ENCODE measurements at regions not wholly inside any gene's neighbourhood (a gene's known extent, or its start where the extent isn't known, plus 50 kb on each side); places are given as distances from the start of the nearest gene placed in this dataset.

- no peak for DNase-seq (ENCODE audit: low read depth in 1 of 2, low spot score in 1 of 2)
- H3K27me3 ChIP-seq (ENCODE audit: insufficient read depth, poor library complexity, severe bottlenecking), result peaks cover 2% of the 10 kb centered on the region
Observed at GRCh38 chr12:108008163-108008905, 120.8 kb upstream of the WSCD2 start.

GRCh38 chr12:108009442-108010070, 119.5 kb upstream of the WSCD2 start:
- no peak overlapping the region for H3K27ac ChIP-seq (replicated peaks)
- peaks cover 2% of the 10 kb centered on the region for H3K27me3 ChIP-seq (ENCODE audit: insufficient read depth, poor library complexity, severe bottlenecking)
- no peak overlapping the region for H3K4me3 ChIP-seq (replicated peaks; ENCODE audit: insufficient read depth, low read length)
- TF ChIP-seq POLR2AphosphoS5 (IDR thresholded peaks at IDR 0.05; ENCODE audit: low read depth), result no peak
- no peak for TF ChIP-seq REST (IDR thresholded peaks at IDR 0.05; ENCODE audit: insufficient replicate concordance, low read depth)
- TF ChIP-seq CTCF (IDR thresholded peaks at IDR 0.05; ENCODE audit: insufficient read depth, low read length), result no peak
- no peak for TF ChIP-seq SPI1 (IDR thresholded peaks at IDR 0.05; ENCODE audit: borderline replicate concordance, low read depth)
- TF ChIP-seq GABPA (IDR thresholded peaks at IDR 0.05; ENCODE audit: low read depth), result no peak
- no peak for DNase-seq (ENCODE audit: low read depth in 1 of 2, low spot score in 1 of 2)

More at GRCh38 chr12:108008163-108008905, 120.8 kb upstream of the WSCD2 start:
- no peak for TF ChIP-seq POLR2AphosphoS5 (IDR thresholded peaks at IDR 0.05; ENCODE audit: low read depth)
- TF ChIP-seq REST (IDR thresholded peaks at IDR 0.05; ENCODE audit: insufficient replicate concordance, low read depth), result no peak
- no peak for TF ChIP-seq SPI1 (IDR thresholded peaks at IDR 0.05; ENCODE audit: borderline replicate concordance, low read depth)
- no peak for TF ChIP-seq GABPA (IDR thresholded peaks at IDR 0.05; ENCODE audit: low read depth)
- no peak for TF ChIP-seq CTCF (IDR thresholded peaks at IDR 0.05; ENCODE audit: insufficient read depth, low read length)
- no peak overlapping the region for H3K4me3 ChIP-seq (replicated peaks; ENCODE audit: insufficient read depth, low read length)
- no peak overlapping the region for H3K27ac ChIP-seq (replicated peaks)

- no peak for DNase-seq (ENCODE audit: low read depth in 1 of 2, low spot score in 1 of 2)
- no peak overlapping the region for H3K4me3 ChIP-seq (replicated peaks; ENCODE audit: insufficient read depth, low read length)
- H3K27ac ChIP-seq (replicated peaks), result no peak overlapping the region
- TF ChIP-seq POLR2AphosphoS5 (IDR thresholded peaks at IDR 0.05; ENCODE audit: low read depth) (no peak), REST (IDR thresholded peaks at IDR 0.05; ENCODE audit: insufficient replicate concordance, low read depth) (no peak), SPI1 (IDR thresholded peaks at IDR 0.05; ENCODE audit: borderline replicate concordance, low read depth) (no peak), CTCF (IDR thresholded peaks at IDR 0.05; ENCODE audit: insufficient read depth, low read length) (no peak), GABPA (IDR thresholded peaks at IDR 0.05; ENCODE audit: low read depth) (no peak)
- peaks cover 2% of the 10 kb centered on the region for H3K27me3 ChIP-seq (ENCODE audit: insufficient read depth, poor library complexity, severe bottlenecking)
Observed at GRCh38 chr12:108016022-108016564, 113.0 kb upstream of the WSCD2 start.
